HEK293T (cell line): ENCODE measurements at regions not wholly inside any gene's neighbourhood (a gene's known extent, or its start where the extent isn't known, plus 50 kb on each side); places are given as distances from the start of the nearest gene placed in this dataset.

ENCODE experiments used
- ARNT ChIP-seq: fragments of 450-650 bp; IDR thresholded peaks from 2 replicates; pipeline ENCODE4 v1.6.1; 2017; ENCODE audit warnings: mild to moderate bottlenecking
- BHLHE40 ChIP-seq: fragments of 450-650 bp; IDR thresholded peaks from 2 replicates; pipeline ENCODE4 v1.6.1; 2016; ENCODE audit warnings: mild to moderate bottlenecking, moderate library complexity, borderline replicate concordance
- FOXA1 ChIP-seq: fragments of 450-650 bp; IDR thresholded peaks from 2 replicates; pipeline ENCODE4 v1.6.1; 2016; ENCODE audit warnings: mild to moderate bottlenecking
- FOXM1 ChIP-seq: fragments of 450-650 bp; IDR thresholded peaks from 2 replicates; pipeline ENCODE4 v1.6.1; 2017; ENCODE audit warnings: mild to moderate bottlenecking, borderline replicate concordance
- L3MBTL2 ChIP-seq: fragments of 450-650 bp; conservative IDR thresholded peaks from 2 replicates; pipeline ENCODE4 v1.6.1; 2016; ENCODE audit warnings: mild to moderate bottlenecking
- NFRKB ChIP-seq: fragments of 450-650 bp; IDR thresholded peaks from 2 replicates; pipeline ENCODE4 v1.6.1; 2016; ENCODE audit warnings: mild to moderate bottlenecking, moderate library complexity
- SP1 ChIP-seq: fragments of 450-650 bp; IDR thresholded peaks from 2 replicates; pipeline ENCODE4 v1.6.1; 2017
- TF ChIP-seq, protein P1 (sequence below): fragments of 450-650 bp; IDR thresholded peaks from 2 replicates; pipeline ENCODE4 v1.6.1; 2016

DNA sequence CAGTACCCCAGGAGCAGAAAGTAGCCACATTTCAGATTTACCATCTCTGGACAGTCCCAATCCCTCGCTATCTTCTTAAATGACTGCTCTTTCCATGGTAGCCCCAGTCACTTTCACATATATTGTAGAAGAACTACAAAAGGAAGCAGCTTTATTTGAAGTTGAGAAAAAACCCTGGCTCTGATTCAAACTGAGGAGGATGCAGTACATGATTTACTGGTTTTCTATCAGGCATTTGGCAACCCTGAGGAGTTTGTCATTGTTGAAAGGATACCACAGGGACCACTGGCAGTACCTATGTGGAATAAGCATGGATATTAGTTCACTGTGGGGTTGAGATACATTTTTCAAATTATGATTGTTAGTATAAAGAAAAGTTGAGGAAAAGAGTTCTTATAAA, 640.9 kb upstream of the SETBP1 start:
- TF ChIP-seq ARNT = no peak
- TF ChIP-seq BHLHE40 = no peak
- no peak for TF ChIP-seq FOXA1
- TF ChIP-seq NFRKB = no peak
- TF ChIP-seq FOXM1 = no peak
- TF ChIP-seq L3MBTL2 = no peak
- no peak for TF ChIP-seq SP1
- TF ChIP-seq, protein P1, sequence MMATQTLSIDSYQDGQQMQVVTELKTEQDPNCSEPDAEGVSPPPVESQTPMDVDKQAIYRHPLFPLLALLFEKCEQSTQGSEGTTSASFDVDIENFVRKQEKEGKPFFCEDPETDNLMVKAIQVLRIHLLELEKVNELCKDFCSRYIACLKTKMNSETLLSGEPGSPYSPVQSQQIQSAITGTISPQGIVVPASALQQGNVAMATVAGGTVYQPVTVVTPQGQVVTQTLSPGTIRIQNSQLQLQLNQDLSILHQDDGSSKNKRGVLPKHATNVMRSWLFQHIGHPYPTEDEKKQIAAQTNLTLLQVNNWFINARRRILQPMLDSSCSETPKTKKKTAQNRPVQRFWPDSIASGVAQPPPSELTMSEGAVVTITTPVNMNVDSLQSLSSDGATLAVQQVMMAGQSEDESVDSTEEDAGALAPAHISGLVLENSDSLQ = no peak
